Epidermal melanocyte (primary cell): ENCODE measurements at regions not wholly inside any gene's neighbourhood (a gene's known extent, or its start where the extent isn't known, plus 50 kb on each side); places are given as distances from the start of the nearest gene placed in this dataset.

ENCODE experiments used
- DNase-seq: peaks from one replicate; pipeline ENCODE4 v3.0.0; 2011; ENCODE audit warnings: low spot score; ENCODE audit not compliant: insufficient read length

DNA sequence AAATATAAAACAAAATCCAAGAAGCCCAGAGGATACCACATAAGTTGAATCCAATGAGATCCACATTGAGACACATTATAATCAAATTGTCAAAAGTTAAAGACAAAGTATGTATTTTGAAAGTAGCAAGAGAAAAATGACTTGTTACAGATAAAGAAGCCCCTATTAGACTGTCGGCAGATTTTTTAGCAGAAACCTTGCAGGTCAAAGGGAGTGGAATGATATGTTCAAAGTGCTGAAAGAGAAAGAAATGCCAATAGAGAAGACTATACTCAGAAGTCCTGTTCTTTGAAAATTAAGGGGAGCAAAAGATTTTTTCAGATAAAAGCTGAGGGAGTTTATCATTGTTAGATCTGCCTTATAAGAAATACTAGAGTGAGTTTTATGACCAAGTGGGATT is 148.9 kb upstream of the EPHA5 start:
- no peak for DNase-seq

DNA sequence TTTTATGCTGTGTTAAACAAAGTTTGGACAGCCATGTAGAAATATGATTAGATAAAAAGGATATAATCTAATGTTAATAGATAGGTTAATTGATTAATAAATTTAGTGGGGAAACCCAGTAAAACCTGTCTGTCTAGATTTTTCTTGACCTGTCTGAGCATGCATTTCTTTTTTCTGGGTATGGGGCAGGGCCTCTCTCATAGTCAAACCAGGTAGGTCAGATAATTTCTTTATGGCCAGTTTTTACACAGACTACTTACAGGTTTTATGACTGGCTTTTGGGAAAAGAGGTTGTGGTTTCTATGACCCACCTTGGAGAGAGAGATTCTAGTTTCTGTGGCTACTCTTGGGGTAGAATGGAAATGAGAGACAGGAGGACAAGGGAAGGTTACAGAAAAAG is 135.6 kb upstream of the EPHA5 start:
- no peak for DNase-seq

DNA sequence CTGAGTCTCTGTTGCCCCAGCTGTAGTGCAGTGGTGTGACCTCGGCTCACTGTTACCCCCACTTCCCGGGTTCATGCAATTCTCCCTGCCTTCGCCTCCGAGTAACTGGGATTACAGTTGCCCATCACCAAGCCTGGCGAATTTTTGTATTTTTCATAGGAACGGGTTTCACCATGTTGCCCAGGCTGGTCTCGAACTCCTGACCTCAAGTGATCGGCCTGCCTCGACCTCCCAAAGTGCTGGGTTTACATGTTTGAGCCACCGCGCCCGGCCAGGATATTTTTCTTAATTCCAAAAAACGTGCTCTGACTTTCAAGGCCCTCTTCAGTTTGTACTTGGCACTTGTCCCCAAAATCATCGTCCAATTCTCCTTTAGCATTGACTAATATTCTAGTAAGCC is 129.2 kb upstream of the EPHA5 start:
- no peak for DNase-seq

DNA sequence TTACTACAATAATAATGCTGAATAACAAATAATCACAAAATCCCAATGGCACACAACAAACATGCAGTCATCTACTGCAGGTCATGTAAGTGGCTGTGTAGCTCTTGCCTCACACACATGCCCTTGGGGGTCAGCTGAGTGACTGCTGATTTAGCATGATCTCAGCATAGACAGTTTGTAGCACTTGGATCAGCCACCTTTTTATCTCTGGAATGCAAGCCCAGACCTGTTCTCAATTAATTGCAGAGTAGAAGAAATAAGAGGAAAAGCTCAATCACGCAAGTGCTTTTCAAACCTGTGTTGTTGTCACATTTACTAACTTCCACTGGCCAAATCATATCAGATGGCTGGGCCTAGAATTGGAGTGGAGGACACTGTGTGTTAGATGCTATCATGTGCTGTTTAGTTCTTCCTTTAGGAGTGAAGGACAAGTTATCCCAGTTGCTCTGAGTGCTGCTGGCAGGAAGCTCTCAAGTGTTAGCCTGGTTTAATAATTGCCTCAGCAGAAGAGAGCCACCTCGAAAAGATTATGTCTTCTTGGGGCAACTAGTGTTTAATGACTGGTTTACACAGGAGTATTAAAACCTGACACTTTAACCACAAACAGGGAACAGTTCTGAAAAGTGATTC is 128.3 kb upstream of the EPHA5 start:
- no peak for DNase-seq

DNA sequence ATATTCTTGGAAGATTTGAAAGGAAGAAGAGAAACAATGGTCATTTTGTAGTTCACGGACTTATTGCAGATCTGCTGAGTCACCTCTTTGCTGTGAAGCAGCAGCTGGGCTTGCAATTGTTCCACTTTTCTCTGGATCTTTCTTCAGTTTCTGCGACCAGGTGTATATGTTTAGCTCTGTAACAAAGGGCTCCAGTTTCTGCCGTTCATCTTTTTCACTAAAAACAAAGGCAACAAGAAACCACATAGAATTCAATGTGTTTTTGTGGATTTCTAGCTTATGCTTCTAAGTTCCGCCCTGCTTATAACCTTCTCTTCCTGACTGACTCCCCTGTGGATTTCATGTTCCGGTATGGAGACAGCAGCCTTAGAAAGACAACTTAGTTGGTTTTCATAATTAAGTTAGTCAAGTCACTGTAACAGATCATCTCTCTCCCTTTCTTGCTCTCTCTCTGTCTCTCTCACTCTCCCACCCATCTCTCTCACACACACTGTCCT is 121.6 kb upstream of the EPHA5 start:
- no peak for DNase-seq

DNA sequence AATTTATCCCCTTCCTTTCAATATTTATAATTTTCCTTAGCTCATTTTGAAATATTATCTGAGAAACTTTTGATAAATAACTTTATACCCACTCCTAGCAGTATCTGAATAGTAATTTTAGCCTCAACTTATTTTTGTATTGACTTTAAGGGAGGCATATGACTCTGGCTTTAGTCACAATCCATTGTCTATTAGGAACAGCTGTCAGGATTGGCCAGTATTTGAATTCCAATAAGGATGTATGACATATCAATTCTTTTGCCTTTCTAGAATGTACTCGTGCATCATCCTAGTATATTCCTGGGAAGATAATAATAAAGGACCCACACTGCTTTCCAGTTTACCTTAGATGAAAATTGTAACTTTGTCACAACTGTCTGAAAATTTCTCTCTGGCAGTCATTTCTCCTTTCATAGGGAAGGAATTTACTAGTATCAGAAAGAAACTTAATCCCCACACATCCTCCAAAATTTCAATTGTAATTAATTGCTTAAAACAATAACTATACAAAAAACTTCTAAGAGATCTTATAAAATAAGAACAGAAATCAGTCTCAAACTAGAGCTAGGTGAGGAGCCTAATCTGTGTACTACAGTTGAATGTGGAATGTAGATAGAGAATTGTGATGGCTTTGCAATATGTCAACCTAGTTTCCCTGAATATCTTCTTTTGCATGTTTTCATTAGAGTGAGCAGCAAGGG is 121.0 kb upstream of the EPHA5 start:
- DNase-seq = no peak

DNA sequence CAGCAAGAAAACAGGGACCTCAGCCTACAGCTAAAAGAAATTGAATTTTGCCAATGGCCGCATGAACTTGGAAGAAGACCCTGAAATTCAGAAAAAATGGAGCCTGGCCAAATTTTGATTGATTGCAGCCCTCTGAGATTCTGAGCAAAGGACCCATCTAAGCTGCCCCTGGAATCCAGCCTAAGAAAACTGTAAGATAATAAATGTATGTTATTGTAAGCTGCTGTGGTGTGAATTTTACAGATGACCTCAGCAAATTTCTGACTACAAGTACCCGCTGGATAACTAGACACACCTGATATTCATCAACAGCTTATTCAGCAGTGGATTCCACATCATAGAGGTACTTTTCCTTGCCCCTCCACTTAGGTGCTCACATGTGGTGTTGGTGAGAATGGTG is 119.5 kb upstream of the EPHA5 start:
- no peak for DNase-seq

DNA sequence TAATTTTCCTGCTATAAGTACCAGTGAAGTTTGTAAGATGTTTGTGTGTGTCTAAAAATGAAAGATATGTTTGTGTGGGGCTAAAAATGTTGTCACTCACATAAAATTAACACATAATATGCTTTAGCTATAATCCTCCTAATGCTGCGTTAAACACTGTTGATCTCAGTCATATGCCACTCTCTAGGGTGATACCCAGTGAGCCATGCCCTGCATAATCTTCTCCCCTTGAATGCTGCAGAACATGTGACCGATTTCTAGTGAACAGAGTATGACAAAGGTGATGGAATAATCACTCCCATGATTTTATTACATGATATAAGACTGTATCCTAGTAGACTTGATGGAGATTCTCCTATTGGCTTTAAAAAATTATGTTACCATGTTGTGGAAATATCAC is 119.1 kb upstream of the EPHA5 start:
- no peak for DNase-seq

DNA sequence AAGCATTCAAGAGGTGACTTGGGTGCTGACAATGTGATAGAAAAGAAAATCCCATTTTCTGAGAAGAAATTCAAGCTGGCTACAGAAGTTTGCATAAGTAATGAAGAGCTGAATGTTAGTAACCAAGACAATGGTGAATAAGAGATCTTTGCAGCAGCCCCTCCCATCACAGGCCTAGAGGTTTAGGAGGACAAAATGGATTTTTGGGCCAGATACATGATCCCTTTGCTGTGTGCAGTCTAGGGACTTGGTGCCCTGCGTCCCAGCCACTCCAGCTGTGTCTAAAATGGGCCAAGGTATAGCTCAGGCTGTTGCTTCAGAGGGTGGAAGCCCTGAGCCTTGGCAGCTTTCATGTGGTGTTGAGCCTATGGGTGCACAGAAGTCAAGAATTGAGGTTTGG is 107.0 kb upstream of the EPHA5 start:
- DNase-seq = no peak

DNA sequence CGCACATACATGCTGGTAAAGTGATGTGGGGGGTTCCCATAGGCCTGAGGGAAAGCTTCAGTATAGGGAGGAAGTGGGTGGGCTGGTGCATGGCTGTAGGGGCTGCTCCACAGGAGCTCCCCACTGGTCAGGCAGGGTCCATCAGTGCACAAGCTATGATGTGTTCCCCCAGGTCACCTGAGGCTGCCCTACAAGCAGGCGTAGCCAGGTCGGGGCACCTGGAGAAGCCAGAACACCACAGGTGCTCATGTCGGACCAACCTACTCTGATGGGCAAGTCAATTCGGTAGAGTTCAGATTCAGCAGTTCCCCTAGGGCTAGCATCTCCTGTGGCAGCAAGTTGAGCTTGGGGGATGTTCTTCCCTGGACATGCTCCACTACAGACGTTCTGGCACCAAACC is 103.3 kb upstream of the EPHA5 start:
- no peak for DNase-seq

DNA sequence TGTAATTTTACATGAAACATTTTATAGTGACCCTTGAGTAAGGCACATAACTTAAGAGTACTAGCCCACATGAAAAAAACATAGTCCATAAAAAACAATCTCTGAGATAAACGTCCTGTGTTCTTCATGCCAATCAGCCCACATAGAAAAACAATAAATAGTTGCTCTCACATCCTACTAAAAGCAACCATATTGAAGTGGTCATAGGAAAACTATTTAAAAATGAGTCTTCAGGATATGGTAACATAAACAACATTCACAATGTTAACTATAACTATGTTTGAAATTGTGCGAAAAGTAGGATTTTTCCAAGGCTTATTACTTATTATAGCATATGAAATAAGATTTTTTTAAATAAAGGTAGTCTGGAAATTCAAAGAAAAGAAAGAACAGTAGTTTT is 77.1 kb upstream of the EPHA5 start:
- no peak for DNase-seq

DNA sequence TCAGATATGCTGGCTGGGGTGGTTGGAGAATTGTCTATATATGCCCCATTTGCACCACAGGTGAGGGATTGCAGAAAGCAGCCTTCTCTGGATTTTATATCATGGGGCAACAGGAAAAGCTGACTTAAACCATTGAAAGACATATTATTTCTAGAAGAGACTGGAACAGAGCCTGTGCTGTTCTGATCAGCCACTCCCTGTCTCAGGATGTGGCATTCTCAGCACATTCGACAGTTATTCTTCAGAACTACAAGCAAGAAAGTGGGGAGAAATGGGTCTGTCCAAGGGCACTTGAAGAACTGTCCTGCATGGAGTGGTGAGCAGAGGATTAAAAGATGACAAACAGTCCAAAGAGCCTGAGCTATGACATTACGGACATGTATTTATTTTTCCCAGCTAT is 67.8 kb upstream of the EPHA5 start:
- DNase-seq = no peak

DNA sequence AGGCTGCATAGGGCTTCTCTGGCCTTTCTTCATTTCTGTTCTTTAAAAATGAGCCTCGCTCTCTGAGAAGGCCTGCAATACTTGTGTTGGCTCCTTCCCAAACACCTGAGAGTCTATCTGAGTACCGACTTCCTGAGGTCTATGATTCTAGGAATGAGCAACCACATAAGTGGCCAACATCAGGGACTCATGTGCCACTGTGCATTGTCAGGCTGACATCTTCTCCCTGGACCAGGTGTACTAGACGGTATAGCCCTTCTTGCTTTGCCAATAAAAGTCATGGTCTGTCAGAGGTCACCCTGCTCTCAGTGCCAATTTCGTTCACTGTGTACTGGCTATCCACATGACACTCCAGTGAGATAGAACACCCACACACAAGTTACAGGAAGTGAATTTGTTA is 67.4 kb upstream of the EPHA5 start:
- no peak for DNase-seq

DNA sequence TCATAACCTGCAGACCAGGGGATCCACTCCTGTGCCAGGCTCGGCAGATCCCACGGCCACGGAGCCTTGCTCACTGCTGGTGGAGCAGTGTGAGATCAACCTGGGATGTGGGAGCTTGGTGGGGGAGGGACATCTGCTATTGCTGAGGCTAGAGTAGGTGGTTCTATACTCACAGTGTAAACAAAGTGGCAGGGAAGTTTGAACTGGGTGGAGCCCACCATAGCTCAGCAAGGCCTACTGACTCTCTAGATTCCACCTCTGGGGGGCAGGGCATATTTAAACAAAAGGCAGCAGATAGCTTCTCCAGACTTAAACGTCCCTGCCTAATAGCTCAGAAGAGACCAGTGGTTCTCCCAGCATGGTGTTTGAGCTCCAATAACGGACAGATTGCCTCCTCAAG is 54.7 kb upstream of the EPHA5 start:
- DNase-seq = no peak
